SK-N-MC (cell line): ENCODE measurements at regions not wholly inside any gene's neighbourhood (a gene's known extent, or its start where the extent isn't known, plus 50 kb on each side); places are given as distances from the start of the nearest gene placed in this dataset.

Source experiments
- DNase-seq: peaks from one replicate; pipeline ENCODE4 v3.0.0-alpha.2; 2011; ENCODE audit warnings: low read depth, low spot score
- H3K27ac ChIP-seq: fragments of 200-600 bp; sonication (generic); 2 replicates; pipeline ENCODE4 v1.5.1; 2016; ENCODE audit warnings: mixed run types
- H3K36me3 ChIP-seq: fragments of 200-600 bp; sonication (generic); 2 replicates; pipeline ENCODE4 v1.6.1; 2017; ENCODE audit warnings: antibody characterized with exemption, low read length, mixed read lengths; ENCODE audit not compliant: insufficient read depth
- H3K4me3 ChIP-seq: fragments of 200-600 bp; sonication (generic); 2 replicates; pipeline ENCODE4 v1.5.1; 2016
- H3K9ac ChIP-seq: fragments of 200-600 bp; sonication (generic); 2 replicates; pipeline ENCODE4 v1.8.0; 2017; ENCODE audit warnings: mixed run types, mixed read lengths; ENCODE audit not compliant: insufficient read length
- H3K9me3 ChIP-seq: fragments of 200-600 bp; sonication (generic); 2 replicates; pipeline ENCODE4 v1.6.1; 2017; ENCODE audit warnings: low read depth, mild to moderate bottlenecking, antibody characterized with exemption, low read length, moderate library complexity, mixed read lengths
- EZH2 ChIP-seq: fragments of 200-600 bp; sonication (generic); IDR thresholded peaks from one replicate; pipeline ENCODE4 v1.6.1; 2017; ENCODE audit warnings: antibody characterized with exemption
- FOXP2 ChIP-seq: optimal IDR thresholded peaks from 2 replicates; pipeline ENCODE3; 2011; ENCODE audit warnings: mild to moderate bottlenecking, moderate library complexity; ENCODE audit not compliant: insufficient read depth; ENCODE audit errors: extremely low read length, control extremely low read depth
- POLR2AphosphoS5 ChIP-seq: IDR thresholded peaks from 2 replicates; pipeline ENCODE4 v1.6.1; 2012; ENCODE audit warnings: mild to moderate bottlenecking, low read depth, low read length, borderline replicate concordance

GRCh38 chr14:26067341-26067740 is 530.5 kb downstream of the NOVA1 start:
- Histone ChIP-seq H3K9me3 (no peaks in the 10 kb centered on the region), H3K36me3 (no peaks in the 10 kb centered on the region), H3K4me3 (no peak overlapping the region), H3K9ac (no peak overlapping the region), H3K27ac (no peak overlapping the region)
- no peak for TF ChIP-seq POLR2AphosphoS5
- no peak for TF ChIP-seq FOXP2
- TF ChIP-seq EZH2: no peak
- DNase-seq: no peak

- H3K9me3 ChIP-seq: no peaks in the 10 kb centered on the region
- no peak overlapping the region for H3K4me3 ChIP-seq
- TF ChIP-seq EZH2: no peak
- no peak for TF ChIP-seq POLR2AphosphoS5
- no peak for TF ChIP-seq FOXP2
- no peak overlapping the region for H3K9ac ChIP-seq
- H3K27ac ChIP-seq: no peak overlapping the region
- no peaks in the 10 kb centered on the region for H3K36me3 ChIP-seq
- DNase-seq: no peak
Observed at GRCh38 chr14:26056036-26056616, 541.7 kb downstream of the NOVA1 start.

- Histone ChIP-seq H3K9ac (no peak overlapping the region), H3K36me3 (no peaks in the 10 kb centered on the region), H3K4me3 (no peak overlapping the region), H3K27ac (no peak overlapping the region), H3K9me3 (no peaks in the 10 kb centered on the region)
- TF ChIP-seq FOXP2 (no peak), POLR2AphosphoS5 (no peak), EZH2 (no peak)
- no peak for DNase-seq
Observed at GRCh38 chr14:26032348-26032747, 565.5 kb downstream of the NOVA1 start.

GRCh38 chr14:26026384-26026783 is 571.4 kb downstream of the NOVA1 start:
- no peak for DNase-seq
- Histone ChIP-seq H3K27ac (no peak overlapping the region), H3K9me3 (no peaks in the 10 kb centered on the region), H3K9ac (no peak overlapping the region), H3K4me3 (no peak overlapping the region), H3K36me3 (no peaks in the 10 kb centered on the region)
- TF ChIP-seq EZH2 (peak; percentile 67), POLR2AphosphoS5 (no peak), FOXP2 (no peak)

GRCh38 chr14:26023967-26024366 is 573.9 kb downstream of the NOVA1 start:
- no peak for TF ChIP-seq FOXP2
- no peak for DNase-seq

GRCh38 chr14:26021759-26022158 is 576.1 kb downstream of the NOVA1 start:
- DNase-seq: no peak
- Histone ChIP-seq H3K9me3 (no peaks in the 10 kb centered on the region), H3K9ac (no peak overlapping the region), H3K4me3 (no peak overlapping the region), H3K36me3 (no peaks in the 10 kb centered on the region), H3K27ac (no peak overlapping the region)
- TF ChIP-seq EZH2 (no peak), FOXP2 (no peak), POLR2AphosphoS5 (no peak)

More at GRCh38 chr14:26023967-26024366, 573.9 kb downstream of the NOVA1 start:
- Histone ChIP-seq H3K4me3 (no peak overlapping the region), H3K36me3 (no peaks in the 10 kb centered on the region), H3K9ac (no peak overlapping the region), H3K9me3 (no peaks in the 10 kb centered on the region), H3K27ac (no peak overlapping the region)

- H3K9ac ChIP-seq: no peak overlapping the region
- H3K27ac ChIP-seq: no peak overlapping the region
- TF ChIP-seq FOXP2 (no peak), EZH2 (no peak), POLR2AphosphoS5 (no peak)
- H3K36me3 ChIP-seq: no peaks in the 10 kb centered on the region
- no peaks in the 10 kb centered on the region for H3K9me3 ChIP-seq
- DNase-seq: no peak
- no peak overlapping the region for H3K4me3 ChIP-seq
Observed at GRCh38 chr14:26017270-26017669, 580.6 kb downstream of the NOVA1 start.

- TF ChIP-seq POLR2AphosphoS5 (no peak), FOXP2 (no peak), EZH2 (no peak)
- H3K36me3 ChIP-seq: no peaks in the 10 kb centered on the region
- H3K27ac ChIP-seq: no peak overlapping the region
- H3K9ac ChIP-seq: no peak overlapping the region
- no peaks in the 10 kb centered on the region for H3K9me3 ChIP-seq
- no peak for DNase-seq
- no peak overlapping the region for H3K4me3 ChIP-seq
Observed at GRCh38 chr14:26008290-26008689, 589.5 kb downstream of the NOVA1 start.

GRCh38 chr14:26004342-26004741 is 593.5 kb downstream of the NOVA1 start:
- H3K27ac ChIP-seq: no peak overlapping the region
- no peak for DNase-seq
- no peak overlapping the region for H3K4me3 ChIP-seq
- no peak overlapping the region for H3K9ac ChIP-seq
- no peaks in the 10 kb centered on the region for H3K9me3 ChIP-seq
- TF ChIP-seq FOXP2 (no peak), POLR2AphosphoS5 (no peak), EZH2 (no peak)
- no peaks in the 10 kb centered on the region for H3K36me3 ChIP-seq
